H9 (cell line): ENCODE measurements at regions not wholly inside any gene's neighbourhood (a gene's known extent, or its start where the extent isn't known, plus 50 kb on each side); places are given as distances from the start of the nearest gene placed in this dataset.

Experiments
- DNase-seq: peaks from one replicate; pipeline ENCODE4 v3.0.0-alpha.2; 2017
- H2AFZ ChIP-seq: one replicate; pipeline ENCODE4 v1.6.1; 2013; ENCODE audit warnings: mild to moderate bottlenecking, low read length, control low read depth, moderate library complexity
- H2AK5ac ChIP-seq: 2 replicates; pipeline ENCODE4 v1.6.1; 2013; ENCODE audit warnings: low read length, control low read depth, mixed read lengths; ENCODE audit not compliant: insufficient read length
- H2BK120ac ChIP-seq: one replicate; pipeline ENCODE4 v1.6.1; 2013; ENCODE audit warnings: low read depth, mild to moderate bottlenecking, low read length, control low read depth, inconsistent platforms; ENCODE audit not compliant: poor library complexity, severe bottlenecking
- H2BK12ac ChIP-seq: 2 replicates; pipeline ENCODE4 v1.6.1; 2013; ENCODE audit warnings: low read length, control low read depth, mixed read lengths, low read depth; ENCODE audit not compliant: insufficient read length
- H2BK15ac ChIP-seq: 2 replicates; pipeline ENCODE4 v1.6.1; 2013; ENCODE audit warnings: low read depth, low read length, control low read depth
- H2BK20ac ChIP-seq: one replicate; pipeline ENCODE4 v1.6.1; 2013; ENCODE audit warnings: low read depth, mild to moderate bottlenecking, low read length, control low read depth, inconsistent platforms; ENCODE audit not compliant: poor library complexity, severe bottlenecking
- H2BK5ac ChIP-seq: 2 replicates; pipeline ENCODE4 v1.6.1; 2013; ENCODE audit warnings: low read length, control low read depth, mixed read lengths; ENCODE audit not compliant: insufficient read length
- H3K14ac ChIP-seq: 2 replicates; pipeline ENCODE4 v1.6.1; 2013; ENCODE audit warnings: low read length, control low read depth; ENCODE audit not compliant: insufficient read depth
- H3K18ac ChIP-seq: 2 replicates; pipeline ENCODE4 v1.6.1; 2013; ENCODE audit warnings: low read depth, mild to moderate bottlenecking, mixed read lengths, low read length, control low read depth; ENCODE audit not compliant: insufficient read length
- H3K23ac ChIP-seq: 2 replicates; pipeline ENCODE4 v1.6.1; 2013; ENCODE audit warnings: low read length, control low read depth, mixed read lengths, low read depth; ENCODE audit not compliant: insufficient read length
- H3K23me2 ChIP-seq: 2 replicates; pipeline ENCODE4 v1.6.1; 2013; ENCODE audit warnings: low read depth, mild to moderate bottlenecking, mixed read lengths, low read length, control low read depth; ENCODE audit not compliant: insufficient read length, poor library complexity, severe bottlenecking
- H3K27ac ChIP-seq: 2 replicates; pipeline ENCODE4 v1.5.1; 2013; ENCODE audit warnings: low read length, control low read depth, mixed read lengths, low read depth; ENCODE audit not compliant: insufficient read length
- H3K27me3 ChIP-seq: 2 replicates; pipeline ENCODE4 v1.6.1; 2013; ENCODE audit warnings: low read length, control low read depth, inconsistent platforms; ENCODE audit not compliant: insufficient read depth
- H3K4ac ChIP-seq: 2 replicates; pipeline ENCODE4 v1.6.1; 2013; ENCODE audit warnings: low read depth, mild to moderate bottlenecking, control low read depth, inconsistent platforms, low read length, moderate library complexity
- H3K4me1 ChIP-seq: 2 replicates; pipeline ENCODE4 v1.6.1; 2013; ENCODE audit warnings: low read length, control low read depth, inconsistent platforms; ENCODE audit not compliant: insufficient read depth
- H3K4me2 ChIP-seq: 2 replicates; pipeline ENCODE4 v1.6.1; 2013; ENCODE audit warnings: low read length, control low read depth, mixed read lengths; ENCODE audit not compliant: insufficient read length, insufficient read depth
- H3K56ac ChIP-seq: 2 replicates; pipeline ENCODE4 v1.6.1; 2013; ENCODE audit warnings: low read depth, mild to moderate bottlenecking, mixed read lengths, low read length, control low read depth; ENCODE audit not compliant: insufficient read length
- H3K79me1 ChIP-seq: 2 replicates; pipeline ENCODE4 v1.6.1; 2013; ENCODE audit warnings: low read depth, mild to moderate bottlenecking, moderate library complexity, low read length, control low read depth, inconsistent platforms; ENCODE audit not compliant: insufficient read depth, poor library complexity, severe bottlenecking
- H3K79me2 ChIP-seq: 2 replicates; pipeline ENCODE4 v1.6.1; 2013; ENCODE audit warnings: low read length, control low read depth, inconsistent platforms; ENCODE audit not compliant: insufficient read depth
- H3K9ac ChIP-seq: 2 replicates; pipeline ENCODE4 v1.6.1; 2013; ENCODE audit warnings: low read length, control low read depth, mixed read lengths; ENCODE audit not compliant: insufficient read length; ENCODE audit errors: extremely low read depth
- H3K9me3 ChIP-seq: one replicate; pipeline ENCODE4 v1.6.1; 2013; ENCODE audit warnings: low read depth, low read length, inconsistent platforms; ENCODE audit not compliant: control insufficient read depth
- H3T11ph ChIP-seq: one replicate; pipeline ENCODE4 v1.6.1; 2013; ENCODE audit warnings: mild to moderate bottlenecking, low read length, control low read depth, inconsistent platforms
- H4K20me1 ChIP-seq: one replicate; pipeline ENCODE4 v1.6.1; 2013; ENCODE audit not compliant: control insufficient read depth, insufficient read length, insufficient read depth
- H4K5ac ChIP-seq: 2 replicates; pipeline ENCODE4 v1.6.1; 2013; ENCODE audit warnings: low read depth, mild to moderate bottlenecking, mixed read lengths, low read length, control low read depth; ENCODE audit not compliant: insufficient read length
- H4K8ac ChIP-seq: replicated peaks from 2 replicates; pipeline ENCODE4 v1.6.1; 2013; ENCODE audit warnings: low read length, control low read depth, mixed read lengths, low read depth; ENCODE audit not compliant: insufficient read length
- H4K91ac ChIP-seq: 2 replicates; pipeline ENCODE4 v1.6.1; 2013; ENCODE audit warnings: low read depth, mild to moderate bottlenecking, moderate library complexity, mixed read lengths, low read length, control low read depth; ENCODE audit not compliant: insufficient read length
- H3K27ac Mint-ChIP-seq, 3 experiments: 2 replicates in 2 of 3; 3 replicates in 1 of 3; pipeline ENCODE4 v1.8.0; 2020 to 2021; ENCODE audit warnings: mixed read lengths in 3 of 3, mild to moderate bottlenecking in 1 of 3, moderate library complexity in 1 of 3
- H3K27me3 Mint-ChIP-seq: 2 replicates; pipeline ENCODE4 v1.8.0; 2021; ENCODE audit warnings: low read depth, mild to moderate bottlenecking, moderate library complexity, mixed read lengths
- H3K36me3 Mint-ChIP-seq, 3 experiments: 2 replicates in 2 of 3; 3 replicates in 1 of 3; pipeline ENCODE4 v1.8.0; 2020 to 2021; ENCODE audit warnings: low read depth in 3 of 3, mixed read lengths in 3 of 3; ENCODE audit not compliant: insufficient read depth in 1 of 3
- H3K4me1 Mint-ChIP-seq, 2 experiments: 2 replicates each; pipeline ENCODE4 v1.8.0; 2020; ENCODE audit warnings: mixed read lengths in 2 of 2
- H3K4me3 Mint-ChIP-seq, 2 experiments: 2 replicates in 1 of 2; 3 replicates in 1 of 2; pipeline ENCODE4 v1.8.0; 2020 to 2021; ENCODE audit warnings: mild to moderate bottlenecking in 2 of 2, mixed read lengths in 2 of 2, moderate library complexity in 1 of 2
- H3K9me3 Mint-ChIP-seq, 2 experiments: 2 replicates in 1 of 2; 3 replicates in 1 of 2; pipeline ENCODE4 v1.8.0; 2020; ENCODE audit warnings: mild to moderate bottlenecking in 2 of 2, mixed read lengths in 2 of 2, moderate library complexity in 1 of 2
- CTCF ChIP-seq: fragments of 200-600 bp; sonication (generic); conservative IDR thresholded peaks from 3 replicates; pipeline ENCODE4 v1.8.0; 2021; ENCODE audit warnings: antibody characterized with exemption, mild to moderate bottlenecking
- WGBS: extraction: QIAGEN DNeasy Blood & Tissue Kit; methylation state at CpG from one replicate; pipeline ENCODE4 v1.1.7; 2013; ENCODE audit warnings: missing lambda C conversion rate, low lambda C conversion rate, mixed read lengths; ENCODE audit not compliant: insufficient read length; ENCODE audit errors: extremely low coverage; 5-methylcytosine and 5-hydroxymethylcytosine counted together

- H4K91ac ChIP-seq: no peak overlapping the region
- peaks cover 6% of the 10 kb centered on the region for H3K9me3 ChIP-seq
- H3K4me1 ChIP-seq: no peaks in the 10 kb centered on the region
- no peak overlapping the region for H3K4me3 Mint-ChIP-seq
- H3K36me3 Mint-ChIP-seq: peaks cover 0 to 11% (median 4%) of the 10 kb centered on the region in 3 experiments; a peak in 2 of 7 replicates
- TF ChIP-seq CTCF: no peak
- no peaks in the 10 kb centered on the region for H3K27me3 ChIP-seq
- no peak overlapping the region for H3K56ac ChIP-seq
- H2BK120ac ChIP-seq: no peak overlapping the region
- H4K8ac ChIP-seq: no peak overlapping the region
- no peak overlapping the region for H3K14ac ChIP-seq
- H2BK20ac ChIP-seq: no peak overlapping the region
- H2AFZ ChIP-seq: no peak overlapping the region
- no peak overlapping the region for H3K4me2 ChIP-seq
- no peak for DNase-seq
- H3K18ac ChIP-seq: no peak overlapping the region
- H3K79me1 ChIP-seq: no peaks in the 10 kb centered on the region
- no peaks in the 10 kb centered on the region for H3K23me2 ChIP-seq
- H3K79me2 ChIP-seq: no peaks in the 10 kb centered on the region; the same call in 1 of the 2 replicates
- H2BK15ac ChIP-seq: no peak overlapping the region
- no peak overlapping the region for H3K27ac Mint-ChIP-seq
- H3K27ac ChIP-seq: no peak overlapping the region
- WGBS: no CpG with 5 or more reads among the region's 5 CpGs
- H3K23ac ChIP-seq: no peak overlapping the region
- H3K27me3 Mint-ChIP-seq: peaks cover 4% of the 10 kb centered on the region
- H3K4ac ChIP-seq: no peak overlapping the region
- H4K5ac ChIP-seq: no peak overlapping the region
- peaks cover 8 to 11% of the 10 kb centered on the region in 2 experiments for H3K4me1 Mint-ChIP-seq
- H4K20me1 ChIP-seq: no peaks in the 10 kb centered on the region
- peaks cover 6 to 12% of the 10 kb centered on the region in 2 experiments; a peak in 3 of 5 replicates for H3K9me3 Mint-ChIP-seq
- no peak overlapping the region for H2AK5ac ChIP-seq
- no peak overlapping the region for H2BK5ac ChIP-seq
- H3T11ph ChIP-seq: no peak overlapping the region
- no peak overlapping the region for H2BK12ac ChIP-seq
- H3K9ac ChIP-seq: no peak overlapping the region
Measured at GRCh38 chr12:115541891-115542421, 735.5 kb downstream of the MED13L start.
